CD4-positive, alpha-beta T cell treated with Interleukin-10 for 1 hour (primary cell): ENCODE measurements at regions not wholly inside any gene's neighbourhood (a gene's known extent, or its start where the extent isn't known, plus 50 kb on each side); places are given as distances from the start of the nearest gene placed in this dataset.

ENCODE experiments used
- DNase-seq: peaks from one replicate; pipeline ENCODE4 v3.0.0-alpha.2; 2020

DNA sequence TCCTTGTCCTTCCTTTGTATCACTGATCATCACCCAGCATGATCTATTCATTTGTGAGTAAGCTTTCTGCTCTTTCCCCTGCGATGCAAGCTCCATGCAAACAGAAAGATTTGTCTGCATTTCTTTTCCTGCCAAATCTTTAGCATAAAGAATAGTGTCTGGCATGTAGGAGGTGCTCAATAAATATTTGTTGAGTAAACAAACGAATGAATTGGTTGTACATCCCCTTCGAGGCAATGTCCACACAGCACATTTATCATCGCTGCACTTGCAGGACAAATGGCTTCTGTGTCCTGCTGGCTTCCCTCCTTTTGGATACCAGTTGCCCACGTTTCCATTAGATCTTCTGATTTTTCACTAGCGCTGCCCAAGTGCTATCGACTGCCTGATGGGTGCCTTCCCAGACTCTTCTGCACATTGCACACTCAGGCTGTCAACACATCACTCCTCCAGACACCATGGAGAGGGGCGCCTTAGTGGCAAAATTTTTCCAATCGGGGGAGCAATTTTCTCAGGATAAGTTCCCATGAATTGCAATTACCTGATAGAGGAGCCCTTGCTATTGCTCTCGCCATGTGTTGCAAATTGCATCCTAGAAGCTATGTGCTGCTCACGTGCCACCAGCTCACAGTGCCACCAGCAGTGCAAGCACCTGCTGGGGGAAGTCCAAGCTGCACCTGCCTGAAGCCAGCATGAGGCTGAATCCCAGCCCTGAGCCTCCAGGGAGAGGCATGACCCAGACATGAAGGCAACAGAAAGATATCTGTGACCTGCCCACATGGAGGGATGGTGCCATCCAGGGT is 206.6 kb downstream of the KIF26A start:
- DNase-seq: no peak

DNA sequence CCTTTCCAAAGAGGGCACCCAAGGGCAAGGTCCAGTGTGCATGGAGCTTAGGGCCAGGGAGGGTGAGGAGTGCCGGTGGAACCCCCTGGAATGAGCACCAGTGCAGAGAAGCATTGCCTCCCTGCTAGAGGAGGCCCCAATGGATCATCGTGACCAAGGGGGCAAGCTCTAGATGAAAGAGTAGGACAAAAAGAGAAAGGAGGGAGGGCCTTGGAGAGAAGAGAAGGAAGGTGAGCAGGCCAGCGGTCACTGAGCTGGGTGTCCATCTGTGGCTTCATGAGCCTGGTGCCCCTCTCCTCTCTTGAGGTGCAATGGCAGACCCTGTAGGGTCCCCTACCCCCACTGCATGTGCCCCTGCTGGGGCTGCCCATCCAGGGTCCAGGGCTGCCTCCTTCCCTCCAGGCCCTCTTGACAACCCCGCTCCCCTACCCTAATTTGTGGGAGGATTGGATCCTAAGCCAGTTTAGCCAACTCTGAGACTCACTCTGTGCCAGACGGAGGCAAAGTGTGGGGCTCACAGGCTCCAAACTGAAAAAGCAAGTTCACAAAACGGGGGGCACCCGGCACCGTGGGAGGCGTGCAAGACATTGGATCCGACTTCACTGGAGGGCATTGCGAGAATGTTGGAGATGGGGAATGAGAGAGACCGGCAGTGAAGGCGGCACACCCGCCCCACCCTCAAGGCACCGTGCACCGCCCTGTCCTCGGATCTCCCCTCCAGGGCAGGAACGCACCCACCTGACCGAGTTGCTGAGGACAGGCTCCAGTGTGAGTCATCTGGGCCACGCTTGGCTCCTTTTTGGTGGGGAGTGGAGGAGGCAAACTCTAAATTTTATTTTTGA is 207.5 kb downstream of the KIF26A start:
- no peak for DNase-seq

GRCh38 chr14:104346608-104347007 is 208.2 kb downstream of the KIF26A start:
- DNase-seq: no peak

- no peak for DNase-seq
Measured at GRCh38 chr14:104348741-104349140, 210.4 kb downstream of the KIF26A start.

- no peak for DNase-seq
Measured at GRCh38 chr14:104349950-104350349, 211.6 kb downstream of the KIF26A start.

DNA sequence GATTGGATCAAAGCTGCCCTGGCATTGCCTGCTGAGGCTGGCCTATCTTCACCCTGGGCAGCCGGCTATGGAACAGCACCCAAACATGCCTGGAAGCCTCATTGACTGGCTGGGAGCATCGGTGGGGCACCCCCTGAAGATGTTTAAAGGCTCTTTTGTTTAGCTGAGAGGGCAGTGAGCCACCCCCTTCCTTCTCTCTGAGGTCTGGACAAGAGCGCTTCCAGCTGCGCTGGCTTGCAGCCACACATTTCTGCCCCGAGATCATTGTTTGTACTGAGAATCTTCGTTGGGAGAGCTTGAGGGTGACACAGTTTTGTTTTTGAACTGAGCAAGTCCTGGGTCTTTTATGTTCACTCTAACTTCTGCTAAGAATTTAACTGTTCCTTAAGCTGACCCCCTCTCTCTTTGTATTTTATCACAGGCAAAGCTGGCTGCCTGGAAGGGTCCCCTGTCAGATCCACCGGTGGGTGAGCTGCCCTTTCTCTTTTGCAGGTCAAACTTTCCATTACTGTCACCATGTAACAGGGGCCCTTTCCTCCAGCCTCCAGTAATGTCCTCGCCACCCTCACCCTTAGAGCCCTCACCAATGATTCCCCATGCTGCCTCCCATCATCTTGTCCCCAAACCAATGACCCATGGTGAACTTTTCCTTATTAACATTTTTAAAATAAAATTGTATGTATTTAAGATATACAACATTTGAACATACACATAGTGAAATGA is 212.2 kb downstream of the KIF26A start:
- DNase-seq: no peak

- DNase-seq: no peak
Measured at GRCh38 chr14:104351849-104352492, 213.6 kb downstream of the KIF26A start.

- no peak for DNase-seq
Measured at GRCh38 chr14:104352493-104353220, 214.3 kb downstream of the KIF26A start.

- DNase-seq: no peak
Measured at GRCh38 chr14:104353221-104353920, 215.0 kb downstream of the KIF26A start.

- DNase-seq: no peak
Measured at GRCh38 chr14:104353921-104354701, 215.7 kb downstream of the KIF26A start.

- no peak for DNase-seq
Measured at GRCh38 chr14:104355101-104356019, 217.0 kb downstream of the KIF26A start.

- DNase-seq: no peak
Measured at GRCh38 chr14:104356020-104356737, 217.8 kb downstream of the KIF26A start.

- no peak for DNase-seq
Measured at GRCh38 chr14:104356738-104357688, 218.6 kb downstream of the KIF26A start.

DNA sequence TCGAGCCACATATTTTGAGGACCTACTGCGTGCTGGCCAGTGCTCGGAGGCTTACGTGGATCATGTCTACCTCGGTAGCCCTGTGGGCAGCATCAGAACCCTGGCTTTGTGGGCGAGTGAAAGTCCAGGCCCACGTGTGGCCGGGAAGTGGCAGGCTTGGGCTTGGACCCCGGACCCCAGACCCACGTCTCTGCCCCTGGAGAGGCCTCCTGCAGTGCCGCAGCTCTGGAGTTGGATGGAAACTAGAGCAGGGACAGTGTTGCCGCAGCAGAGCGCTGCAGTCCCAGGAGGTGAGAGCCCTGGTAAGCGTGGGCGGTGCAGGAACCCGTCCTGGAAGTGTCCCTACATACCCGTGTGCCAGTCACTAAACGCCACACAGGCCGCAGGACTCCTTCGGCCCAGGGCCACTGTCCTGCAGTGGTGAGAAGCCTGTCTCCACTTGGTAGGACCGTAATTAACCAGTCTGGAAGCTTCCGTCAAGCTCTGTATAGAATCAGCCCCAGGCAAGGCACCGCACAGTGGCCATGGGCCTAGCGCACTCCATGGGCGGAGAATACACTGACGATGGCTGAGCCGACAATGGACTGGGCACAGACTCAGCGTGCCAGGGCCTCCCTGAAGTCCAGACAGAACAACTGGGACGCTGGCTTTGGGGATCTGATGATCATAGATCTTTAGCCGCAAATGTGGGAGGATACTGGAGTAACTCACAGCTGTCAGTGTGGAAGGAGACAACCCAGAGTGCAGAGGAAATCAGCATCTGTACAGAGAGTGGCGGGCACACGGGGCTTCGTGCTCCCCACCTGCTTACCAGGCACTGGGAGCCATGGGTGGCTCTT is 219.5 kb downstream of the KIF26A start:
- no peak for DNase-seq

DNA sequence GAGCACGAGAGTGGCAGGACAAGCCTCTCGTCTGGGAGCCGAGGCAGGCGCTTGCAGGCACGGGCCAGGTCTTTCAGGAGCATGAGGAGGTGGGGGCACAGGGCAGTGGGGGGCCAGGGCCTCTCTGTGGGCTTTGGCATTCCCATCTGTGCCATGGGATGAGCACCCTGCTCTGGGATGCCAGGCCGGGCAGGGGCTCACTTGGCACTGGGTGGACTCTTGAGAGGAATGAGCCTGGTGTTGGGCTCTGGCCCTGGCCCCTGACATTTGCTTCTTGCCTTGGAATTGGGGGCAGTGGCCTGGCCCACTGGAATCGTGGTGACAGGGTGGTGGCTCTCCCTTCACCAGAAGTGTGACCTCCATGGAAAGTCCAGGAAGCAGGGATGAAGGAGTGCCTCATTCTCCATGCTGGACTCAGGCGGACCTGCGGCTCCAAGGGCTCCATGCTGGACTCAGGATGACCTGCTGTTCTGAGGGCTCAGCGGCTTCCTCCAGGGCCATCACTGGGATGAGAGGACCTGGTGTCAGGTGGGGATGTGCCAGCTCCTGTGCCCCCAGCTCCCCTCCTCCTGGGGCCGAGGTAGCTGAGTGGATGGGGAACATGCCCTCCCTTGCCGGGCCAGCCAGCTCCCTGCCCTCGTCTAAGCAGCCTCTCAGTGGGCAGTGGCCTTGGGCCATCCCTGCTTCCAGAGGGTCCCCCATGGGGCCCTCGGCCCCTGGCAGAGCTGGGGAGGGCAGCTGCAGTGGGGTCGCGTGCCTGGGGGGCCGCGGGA is 220.3 kb downstream of the KIF26A start:
- no peak for DNase-seq
